HCT116 (cell line): ENCODE measurements at regions not wholly inside any gene's neighbourhood (a gene's known extent, or its start where the extent isn't known, plus 50 kb on each side); places are given as distances from the start of the nearest gene placed in this dataset.

Source experiments
- ATAC-seq: fragments of 200-7000 bp; cut with Tn5 transposase; 2 replicates; pipeline ENCODE4 v1.9.1; 2020; ENCODE audit warnings: mild to moderate bottlenecking, moderate library complexity
- BruUV-seq: library from RNA; stranded (reverse); fragments of 400-500 nt; replicated peaks from 2 replicates; lab custom pipeline; 2021; lab: Mats Ljungman, UMichigan
- CTCF ChIA-PET: fragments of 300-600 bp; sonication (Branson Sonifier 250); formaldehyde crosslinking; loops from one replicate; lab custom pipeline; 2021; ENCODE audit warnings: antibody characterized with exemption; lab: Charles Lee
- POLR2A ChIA-PET: fragments of 300-600, 350-600 bp; sonication (Branson Sonifier 250); formaldehyde crosslinking; loops from one replicate; lab custom pipeline; 2021; ENCODE audit warnings: antibody characterized with exemption; lab: Charles Lee
- RAD21 ChIA-PET, 2 experiments: fragments of 300-600 bp; sonication (Branson Sonifier 250); formaldehyde crosslinking; loops; one replicate each; lab custom pipeline; 2023; ENCODE audit warnings: low total read pairs in 2 of 2; ENCODE audit not compliant: uncharacterized antibody in 2 of 2, unreplicated experiment in 2 of 2, low non-redundant PET in 1 of 2; lab: Charles Lee
- DNase-seq: peaks from one replicate; pipeline ENCODE4 v3.0.0-alpha.2; 2010; ENCODE audit warnings: low read depth, low spot score
- H2AFZ ChIP-seq: fragments of 200-600 bp; shearing (Covaris generic), sonication (generic); 2 replicates; pipeline ENCODE4 v1.6.1; 2017; ENCODE audit warnings: low read depth, mixed run types, mixed read lengths, antibody characterized with exemption, low read length; ENCODE audit not compliant: poor library complexity, severe bottlenecking
- H3K27ac ChIP-seq: 2 replicates; pipeline ENCODE4 v1.5.1; 2012; ENCODE audit warnings: low read depth, low read length
- H3K27me3 ChIP-seq: fragments of 200-600 bp; sonication (generic); 2 replicates; pipeline ENCODE4 v1.6.1; 2016; ENCODE audit warnings: mixed run types, low read length, mixed read lengths; ENCODE audit not compliant: insufficient read depth
- H3K36me3 ChIP-seq, 2 experiments: fragments of 200-500 bp in 1 of 2; fragments of 200-600 bp in 1 of 2; sonication (Bioruptor generic) in 1 of 2; sonication (generic) in 1 of 2; 2 replicates each; pipeline versions ENCODE4 v1.5.1 to v1.6.1; 2014 to 2016; ENCODE audit warnings: low read length in 2 of 2, inconsistent platforms in 1 of 2, mixed read lengths in 1 of 2, mixed run types in 1 of 2; ENCODE audit not compliant: insufficient read depth in 2 of 2, control insufficient read depth in 1 of 2
- H3K4me1 ChIP-seq, 2 experiments: fragments of 200-600 bp in 1 of 2; sonication (generic) in 1 of 2; 2 replicates each; pipeline versions ENCODE4 v1.5.1 to v1.6.1; 2012 to 2017; ENCODE audit warnings: low read length in 2 of 2, inconsistent platforms in 1 of 2, mild to moderate bottlenecking in 1 of 2, mixed read lengths in 1 of 2, mixed run types in 1 of 2, moderate library complexity in 1 of 2; ENCODE audit not compliant: insufficient read depth in 2 of 2, control insufficient read depth in 1 of 2
- H3K4me2 ChIP-seq: fragments of 200-600 bp; sonication (generic); 2 replicates; pipeline ENCODE4 v1.6.1; 2017; ENCODE audit warnings: mixed run types, low read length, mixed read lengths
- H3K4me3 ChIP-seq, 2 experiments: fragments of 200-600 bp in 1 of 2; sonication (generic) in 1 of 2; replicated peaks in 1 of 2; 2 replicates each; pipeline ENCODE4 v1.5.1; 2011 to 2016; ENCODE audit warnings: low read length in 2 of 2, control low read depth in 1 of 2, low read depth in 1 of 2, mild to moderate bottlenecking in 1 of 2, mixed read lengths in 1 of 2, mixed run types in 1 of 2
- H3K79me2 ChIP-seq: fragments of 200-600 bp; sonication (generic); 2 replicates; pipeline ENCODE4 v1.6.1; 2017; ENCODE audit warnings: mild to moderate bottlenecking, mixed run types, low read length, moderate library complexity, mixed read lengths; ENCODE audit not compliant: insufficient read depth
- H3K9ac ChIP-seq: fragments of 200-600 bp; sonication (generic); 2 replicates; pipeline ENCODE4 v1.6.1; 2016; ENCODE audit warnings: low read length, mixed read lengths
- H3K9me2 ChIP-seq: fragments of 200-600 bp; sonication (generic), shearing (Covaris generic); 2 replicates; pipeline ENCODE4 v1.6.1; 2017; ENCODE audit warnings: mixed run types, mild to moderate bottlenecking, moderate library complexity; ENCODE audit not compliant: insufficient read depth
- H3K9me3 ChIP-seq, 2 experiments: fragments of 200-500 bp in 1 of 2; fragments of 200-600 bp in 1 of 2; sonication (Bioruptor generic) in 1 of 2; sonication (generic) in 1 of 2; 2 replicates each; pipeline ENCODE4 v1.6.1; 2014 to 2017; ENCODE audit warnings: low read length in 2 of 2, mixed read lengths in 2 of 2, inconsistent platforms in 1 of 2, low read depth in 1 of 2, mild to moderate bottlenecking in 1 of 2, mixed run types in 1 of 2, moderate library complexity in 1 of 2; ENCODE audit not compliant: control insufficient read depth in 1 of 2, insufficient read depth in 1 of 2
- H4K20me1 ChIP-seq: fragments of 200-600 bp; sonication (generic), shearing (Covaris generic); 2 replicates; pipeline ENCODE4 v1.6.1; 2017; ENCODE audit warnings: mixed run types, mild to moderate bottlenecking, moderate library complexity; ENCODE audit not compliant: insufficient read depth
- ATF3 ChIP-seq: IDR thresholded peaks from 2 replicates; pipeline ENCODE4 v1.6.1; 2012
- CBX3 ChIP-seq: IDR thresholded peaks from 2 replicates; pipeline ENCODE4 v1.6.1; 2012; ENCODE audit warnings: low read depth
- CEBPB ChIP-seq: IDR thresholded peaks from 2 replicates; pipeline ENCODE4 v1.6.1; 2012; ENCODE audit warnings: low read depth
- ELF1 ChIP-seq: IDR thresholded peaks from 2 replicates; pipeline ENCODE4 v1.6.1; 2012; ENCODE audit warnings: low read depth, borderline replicate concordance
- EZH2 ChIP-seq: fragments of 200-600 bp; sonication (generic); IDR thresholded peaks from 2 replicates; pipeline ENCODE4 v1.6.1; 2017; ENCODE audit warnings: antibody characterized with exemption, mixed run types
- EZH2phosphoT487 ChIP-seq: fragments of 200-600 bp; IDR thresholded peaks from 2 replicates; pipeline ENCODE4 v1.6.1; 2018; ENCODE audit warnings: antibody characterized with exemption, borderline replicate concordance
- JUND ChIP-seq: IDR thresholded peaks from 2 replicates; pipeline ENCODE4 v1.6.1; 2012
- MAX ChIP-seq: IDR thresholded peaks from 2 replicates; pipeline ENCODE4 v1.6.1; 2012
- POLR2A ChIP-seq: IDR thresholded peaks from 2 replicates; pipeline ENCODE4 v1.7.0; 2011; ENCODE audit warnings: borderline replicate concordance; ENCODE audit not compliant: insufficient read depth, insufficient read length; ENCODE audit errors: extremely low read depth
- POLR2AphosphoS5 ChIP-seq: IDR thresholded peaks from 2 replicates; pipeline ENCODE4 v1.6.1; 2011; ENCODE audit warnings: mild to moderate bottlenecking, low read depth, low read length, moderate library complexity
- REST ChIP-seq: IDR thresholded peaks from 2 replicates; pipeline ENCODE4 v1.6.1; 2012; ENCODE audit warnings: low read depth
- SIN3A ChIP-seq: IDR thresholded peaks from 2 replicates; pipeline ENCODE4 v1.6.1; 2012; ENCODE audit warnings: low read depth
- SRF ChIP-seq: IDR thresholded peaks from 2 replicates; pipeline ENCODE4 v1.6.1; 2012; ENCODE audit warnings: low read depth
- TCF7L2 ChIP-seq: IDR thresholded peaks from 2 replicates; pipeline ENCODE4 v1.7.0; 2011; ENCODE audit warnings: borderline replicate concordance, inconsistent platforms; ENCODE audit not compliant: insufficient read depth, insufficient read length; ENCODE audit errors: extremely low read depth
- ZBTB33 ChIP-seq: IDR thresholded peaks from 2 replicates; pipeline ENCODE4 v1.6.1; 2011; ENCODE audit warnings: mild to moderate bottlenecking, low read length, moderate library complexity; ENCODE audit not compliant: insufficient replicate concordance; ENCODE audit errors: extremely low read depth
- ZFX ChIP-seq: fragments of 450-650 bp; IDR thresholded peaks from 2 replicates; pipeline ENCODE4 v1.6.1; 2017
- intact Hi-C: fragments of 100-400 bp; cut with micrococcal nuclease; formaldehyde crosslinking; loops from 2 replicates; pipeline ENCODE4 v1.10.0; 2022

GRCh38 chr5:135091286-135091685 is 57.3 kb upstream of the PITX1 start:
- TF ChIP-seq MAX (no peak), EZH2phosphoT487 (no peak), POLR2AphosphoS5 (no peak), CBX3 (no peak), POLR2A (no peak)
- ChIA-PET POLR2A (no interaction called here), CTCF (no interaction called here), RAD21 (no interaction called here)
- H3K4me1 ChIP-seq, result peaks cover 0 to 10% of the 10 kb centered on the region in 2 experiments; a peak in 1 of 4 replicates
- no peaks in the 10 kb centered on the region for H3K9me3 ChIP-seq
- H3K4me2 ChIP-seq, result no peak overlapping the region
- no peaks in the 10 kb centered on the region for H3K27me3 ChIP-seq
- intact Hi-C loops, result no loop called here
- ATAC-seq, result no peak
- no peak overlapping the region for H3K4me3 ChIP-seq
- no peaks in the 10 kb centered on the region for H4K20me1 ChIP-seq
- H3K36me3 ChIP-seq, result no peaks in the 10 kb centered on the region
- H3K9me2 ChIP-seq, result no peaks in the 10 kb centered on the region
- no peak overlapping the region for H3K9ac ChIP-seq
- DNase-seq, result no peak
- H3K27ac ChIP-seq, result no peak overlapping the region
- H3K79me2 ChIP-seq, result no peaks in the 10 kb centered on the region
- H2AFZ ChIP-seq, result no peak overlapping the region
- no TSS peak for BruUV-seq

- intact Hi-C loops, result no loop called here
- ChIA-PET POLR2A (no interaction called here), RAD21 (no interaction called here), CTCF (no interaction called here)
- H2AFZ ChIP-seq, result no peak overlapping the region
- DNase-seq, result no peak
- no peaks in the 10 kb centered on the region for H4K20me1 ChIP-seq
- no TSS peak for BruUV-seq
- no peak overlapping the region for H3K4me3 ChIP-seq
- no peak for TF ChIP-seq ATF3
- TF ChIP-seq SRF, result no peak
- no peak for TF ChIP-seq ZFX
- no peak for TF ChIP-seq POLR2A
- no peak for TF ChIP-seq ELF1
- TF ChIP-seq MAX, result no peak
- no peak for TF ChIP-seq TCF7L2
- no peak for TF ChIP-seq POLR2AphosphoS5
- TF ChIP-seq JUND, result no peak
- TF ChIP-seq EZH2, result no peak
- no peak for TF ChIP-seq REST
- TF ChIP-seq SIN3A, result no peak
- no peak for TF ChIP-seq ZBTB33
- no peak for TF ChIP-seq CEBPB
- no peaks in the 10 kb centered on the region for H3K9me3 ChIP-seq
- H3K27ac ChIP-seq, result no peak overlapping the region
- peaks cover 3 to 23% of the 10 kb centered on the region in 2 experiments; a peak in 3 of 4 replicates for H3K4me1 ChIP-seq
- H3K36me3 ChIP-seq, result no peaks in the 10 kb centered on the region
- ATAC-seq, result no peak
- no peak overlapping the region for H3K9ac ChIP-seq
- H3K9me2 ChIP-seq, result no peaks in the 10 kb centered on the region
- H3K79me2 ChIP-seq, result no peaks in the 10 kb centered on the region
- no peak overlapping the region for H3K4me2 ChIP-seq
- H3K27me3 ChIP-seq, result no peaks in the 10 kb centered on the region
Measured at GRCh38 chr5:135089912-135090311, 55.9 kb upstream of the PITX1 start.
